ENCODE measurements at regions not wholly inside any gene's neighbourhood (a gene's known extent, or its start where the extent isn't known, plus 50 kb on each side); places are given as distances from the start of the nearest gene placed in this dataset.

- Histone ChIP-seq H3K4me1 (ENCODE audit: control insufficient read depth in 2 of 3, insufficient read depth in 2 of 3, low read depth in 1 of 3, low read length in 3 of 3) (no peaks in the 10 kb centered on the region), H3K4me3 (ENCODE audit: low read length in 3 of 3) (no peak overlapping the region), H3K36me3 (ENCODE audit: control insufficient read depth in 2 of 3, insufficient read depth in 3 of 3, low read length in 3 of 3) (no peaks in the 10 kb centered on the region), H3K9ac (ENCODE audit: low read length in 3 of 3) (no peak overlapping the region), H3K27ac (ENCODE audit: low read depth in 2 of 2, low read length in 2 of 2) (no peak overlapping the region), H3K27me3 (ENCODE audit: control insufficient read depth, insufficient read depth, low read length) (no peaks in the 10 kb centered on the region), H3K9me3 (ENCODE audit: control insufficient read depth in 2 of 3, insufficient read depth in 1 of 3, low read length in 3 of 3) (no peaks in the 10 kb centered on the region)
- TF ChIP-seq CTCF (IDR thresholded peaks at IDR 0.05; ENCODE audit: borderline replicate concordance, extremely low read depth, insufficient read depth), result no peak
- intact Hi-C loops (cut with DNase I), result no loop called here
- no peak for DNase-seq
- no peak for FAIRE-seq
These were observed 793.7 kb upstream of the EEF2KMT start for GRCh38 chr16:5891296-5891695.

GRCh38 chr16:5885521-5885920 is 787.9 kb upstream of the EEF2KMT start:
- Histone ChIP-seq H3K9ac (ENCODE audit: low read length in 3 of 3) (no peak overlapping the region), H3K27ac (ENCODE audit: low read depth in 2 of 2, low read length in 2 of 2) (no peak overlapping the region)
- no peak for TF ChIP-seq CTCF (IDR thresholded peaks at IDR 0.05; ENCODE audit: borderline replicate concordance, extremely low read depth, insufficient read depth)

GRCh38 chr16:5884996-5885395 is 787.4 kb upstream of the EEF2KMT start:
- no peak for TF ChIP-seq CTCF (IDR thresholded peaks at IDR 0.05; ENCODE audit: borderline replicate concordance, extremely low read depth, insufficient read depth)
- H3K9ac ChIP-seq (ENCODE audit: low read length in 3 of 3), result no peak overlapping the region
- no peak for DNase-seq
- no peak overlapping the region for H3K27ac ChIP-seq (ENCODE audit: low read depth in 2 of 2, low read length in 2 of 2)
- H3K36me3 ChIP-seq (ENCODE audit: control insufficient read depth in 2 of 3, insufficient read depth in 3 of 3, low read length in 3 of 3), result no peaks in the 10 kb centered on the region
- no peaks in the 10 kb centered on the region for H3K9me3 ChIP-seq (ENCODE audit: control insufficient read depth in 2 of 3, insufficient read depth in 1 of 3, low read length in 3 of 3)
- no peaks in the 10 kb centered on the region for H3K4me1 ChIP-seq (ENCODE audit: control insufficient read depth in 2 of 3, insufficient read depth in 2 of 3, low read depth in 1 of 3, low read length in 3 of 3)
- FAIRE-seq, result no peak
- no peak overlapping the region for H3K4me3 ChIP-seq (ENCODE audit: low read length in 3 of 3)
- H3K27me3 ChIP-seq (ENCODE audit: control insufficient read depth, insufficient read depth, low read length), result no peaks in the 10 kb centered on the region
- intact Hi-C loops (cut with DNase I), result no loop called here

More at GRCh38 chr16:5885521-5885920, 787.9 kb upstream of the EEF2KMT start:
- Histone ChIP-seq H3K27me3 (ENCODE audit: control insufficient read depth, insufficient read depth, low read length) (no peaks in the 10 kb centered on the region), H3K36me3 (ENCODE audit: control insufficient read depth in 2 of 3, insufficient read depth in 3 of 3, low read length in 3 of 3) (no peaks in the 10 kb centered on the region), H3K4me1 (ENCODE audit: control insufficient read depth in 2 of 3, insufficient read depth in 2 of 3, low read depth in 1 of 3, low read length in 3 of 3) (no peaks in the 10 kb centered on the region), H3K9me3 (ENCODE audit: control insufficient read depth in 2 of 3, insufficient read depth in 1 of 3, low read length in 3 of 3) (no peaks in the 10 kb centered on the region), H3K4me3 (ENCODE audit: low read length in 3 of 3) (no peak overlapping the region)
- FAIRE-seq (no peak), DNase-seq (no peak)
- intact Hi-C loops (cut with DNase I), result no loop called here

- FAIRE-seq, result no peak
These were observed 786.7 kb upstream of the EEF2KMT start for GRCh38 chr16:5884339-5884738.

More at GRCh38 chr16:5884339-5884738, 786.7 kb upstream of the EEF2KMT start:
- H3K4me3 ChIP-seq (ENCODE audit: low read length in 3 of 3), result no peak overlapping the region
- H3K9me3 ChIP-seq (ENCODE audit: control insufficient read depth in 2 of 3, insufficient read depth in 1 of 3, low read length in 3 of 3), result no peaks in the 10 kb centered on the region
- H3K27me3 ChIP-seq (ENCODE audit: control insufficient read depth, insufficient read depth, low read length), result no peaks in the 10 kb centered on the region
- H3K27ac ChIP-seq (ENCODE audit: low read depth in 2 of 2, low read length in 2 of 2), result no peak overlapping the region
- no peaks in the 10 kb centered on the region for H3K4me1 ChIP-seq (ENCODE audit: control insufficient read depth in 2 of 3, insufficient read depth in 2 of 3, low read depth in 1 of 3, low read length in 3 of 3)
- DNase-seq, result no peak
- H3K9ac ChIP-seq (ENCODE audit: low read length in 3 of 3), result no peak overlapping the region
- no peaks in the 10 kb centered on the region for H3K36me3 ChIP-seq (ENCODE audit: control insufficient read depth in 2 of 3, insufficient read depth in 3 of 3, low read length in 3 of 3)
- intact Hi-C loops (cut with DNase I), result no loop called here
- no peak for TF ChIP-seq CTCF (IDR thresholded peaks at IDR 0.05; ENCODE audit: borderline replicate concordance, extremely low read depth, insufficient read depth)
